Gastroesophageal sphincter (tissue), 4 donors: ENCODE measurements at regions not wholly inside any gene's neighbourhood (a gene's known extent, or its start where the extent isn't known, plus 50 kb on each side); places are given as distances from the start of the nearest gene placed in this dataset.
A peak's percentile ranks its signal among the peaks of the same experiment; 100 is the strongest.

ENCODE experiments used
- ATAC-seq: fragments of 150-250 bp; one replicate; pipeline ENCODE4 v1.9.1; 2016; ENCODE audit warnings: mild to moderate bottlenecking, moderate library complexity
- H3K27ac ChIP-seq, 4 donors: fragments of 200-600 bp; sonication (generic) in 3 of 4; 1 replicate in 3 of 4; 2 replicates in 1 of 4; pipeline ENCODE4 v1.5.1; 2016 to 2019
- H3K27me3 ChIP-seq: fragments of 200-600 bp; sonication (generic); one replicate; pipeline ENCODE4 v1.5.1; 2019
- H3K36me3 ChIP-seq, 2 donors: fragments of 200-600 bp; sonication (generic); one replicate each; pipeline ENCODE4 v1.5.1; 2019; ENCODE audit warnings: control low read depth in 1 of 2
- H3K4me1 ChIP-seq, 3 donors: fragments of 200-600 bp; sonication (generic); 1 replicate in 2 of 3; 2 replicates in 1 of 3; pipeline ENCODE4 v1.5.1; 2016 to 2019; ENCODE audit warnings: control low read depth in 2 of 3
- H3K4me3 ChIP-seq, 2 donors: fragments of 200-600 bp; sonication (generic); one replicate each; pipeline ENCODE4 v1.5.1; 2019; ENCODE audit warnings: mild to moderate bottlenecking in 1 of 2, moderate library complexity in 1 of 2
- H3K9me3 ChIP-seq, 3 donors: fragments of 200-600 bp; sonication (generic); one replicate each; pipeline ENCODE4 v1.5.1; 2017 to 2019; ENCODE audit warnings: control low read depth in 2 of 3
- EP300 ChIP-seq: sonication (generic); formaldehyde crosslinking; IDR thresholded peaks from one replicate; pipeline ENCODE4 v1.6.1; 2017; ENCODE audit warnings: antibody characterized with exemption, mild to moderate bottlenecking
- POLR2A ChIP-seq, 2 donors: fragments of 450-650 bp; IDR thresholded peaks; one replicate each; pipeline ENCODE4 v1.6.1; 2017; ENCODE audit warnings: antibody characterized with exemption in 2 of 2, mild to moderate bottlenecking in 2 of 2, moderate library complexity in 1 of 2
- POLR2AphosphoS5 ChIP-seq: sonication (generic); formaldehyde crosslinking; IDR thresholded peaks from one replicate; pipeline ENCODE4 v1.6.1; 2017; ENCODE audit warnings: antibody characterized with exemption
- WGBS, 2 donors: methylation state at CpG; one replicate each; pipeline ENCODE4 v1.1.5; 2018; ENCODE audit warnings: low coverage in 1 of 2; 5-methylcytosine and 5-hydroxymethylcytosine counted together
- TF ChIP-seq, protein P1 (sequence below), 4 experiments: fragments of 200-600 bp in 2 of 4; fragments of 450-650 bp in 2 of 4; sonication (generic) in 1 of 4; IDR thresholded peaks; one replicate each; pipeline ENCODE4 v1.5.1; 2017 to 2019; ENCODE audit warnings: antibody characterized with exemption in 4 of 4, mild to moderate bottlenecking in 2 of 4, moderate library complexity in 2 of 4

DNA sequence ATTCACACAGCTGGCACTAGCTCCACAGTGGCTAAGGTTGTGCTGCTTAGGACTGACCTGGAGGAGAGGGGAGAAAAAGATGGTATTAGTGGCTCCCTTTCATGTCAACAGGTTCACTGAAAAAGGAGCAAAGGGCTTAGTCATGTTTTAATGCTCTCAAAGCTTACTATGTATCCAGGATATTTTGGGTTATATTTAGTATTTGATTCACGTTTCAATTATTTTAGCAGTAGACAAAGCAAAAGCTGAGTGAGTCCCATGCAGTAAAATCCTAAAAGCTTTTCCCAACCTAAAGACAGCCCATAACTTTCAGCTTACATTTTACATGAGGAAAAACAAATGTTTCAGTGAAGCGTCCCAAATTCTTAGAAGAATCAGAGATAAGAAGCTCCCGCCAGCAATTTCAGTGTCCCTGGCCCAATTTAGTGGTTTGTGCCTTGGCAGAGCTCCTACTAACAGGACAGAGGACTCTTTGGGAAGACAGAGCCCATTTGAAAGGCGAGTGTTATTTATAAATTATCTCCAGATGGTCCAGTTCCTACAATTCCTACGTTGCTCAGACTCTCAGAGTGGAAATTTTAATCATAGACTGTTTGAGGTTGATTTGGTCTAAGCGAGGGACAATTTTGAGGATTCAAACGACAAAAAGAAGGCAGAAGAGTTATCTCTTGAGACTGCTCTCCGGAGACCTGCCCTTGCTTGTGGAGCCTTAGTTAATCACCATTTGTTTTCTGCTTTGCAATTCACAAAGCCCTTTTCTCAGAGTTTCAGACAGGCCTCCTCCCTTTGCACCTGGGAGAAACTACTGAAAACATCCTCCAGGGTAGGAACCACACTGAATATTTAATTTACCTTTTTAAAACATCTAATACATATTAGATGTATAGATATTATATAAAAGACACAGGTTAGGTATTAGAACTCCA is 225.0 kb upstream of the ANKRD55 start:
- Histone ChIP-seq H3K4me1 (peaks cover 2 to 19% (median 7%) of the 10 kb centered on the region in 3 donors), H3K27me3 (no peaks in the 10 kb centered on the region), H3K36me3 (no peaks in the 10 kb centered on the region), H3K27ac (peak overlapping the region in 3 of 4 donors; percentile 12 to 33 (median 27)), H3K9me3 (no peaks in the 10 kb centered on the region), H3K4me3 (no peak overlapping the region)
- ATAC-seq = peak; percentile 43
- TF ChIP-seq POLR2A (IDR thresholded peaks at IDR 0.05) = no peak
- TF ChIP-seq, protein P1, sequence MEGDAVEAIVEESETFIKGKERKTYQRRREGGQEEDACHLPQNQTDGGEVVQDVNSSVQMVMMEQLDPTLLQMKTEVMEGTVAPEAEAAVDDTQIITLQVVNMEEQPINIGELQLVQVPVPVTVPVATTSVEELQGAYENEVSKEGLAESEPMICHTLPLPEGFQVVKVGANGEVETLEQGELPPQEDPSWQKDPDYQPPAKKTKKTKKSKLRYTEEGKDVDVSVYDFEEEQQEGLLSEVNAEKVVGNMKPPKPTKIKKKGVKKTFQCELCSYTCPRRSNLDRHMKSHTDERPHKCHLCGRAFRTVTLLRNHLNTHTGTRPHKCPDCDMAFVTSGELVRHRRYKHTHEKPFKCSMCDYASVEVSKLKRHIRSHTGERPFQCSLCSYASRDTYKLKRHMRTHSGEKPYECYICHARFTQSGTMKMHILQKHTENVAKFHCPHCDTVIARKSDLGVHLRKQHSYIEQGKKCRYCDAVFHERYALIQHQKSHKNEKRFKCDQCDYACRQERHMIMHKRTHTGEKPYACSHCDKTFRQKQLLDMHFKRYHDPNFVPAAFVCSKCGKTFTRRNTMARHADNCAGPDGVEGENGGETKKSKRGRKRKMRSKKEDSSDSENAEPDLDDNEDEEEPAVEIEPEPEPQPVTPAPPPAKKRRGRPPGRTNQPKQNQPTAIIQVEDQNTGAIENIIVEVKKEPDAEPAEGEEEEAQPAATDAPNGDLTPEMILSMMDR (IDR thresholded peaks at IDR 0.05) = no peak
- no peak for TF ChIP-seq EP300
- no peak for TF ChIP-seq POLR2AphosphoS5
- WGBS, 2 donors = 22 to 46% methylated on average over 7 to 8 of the region's 8 CpGs

DNA sequence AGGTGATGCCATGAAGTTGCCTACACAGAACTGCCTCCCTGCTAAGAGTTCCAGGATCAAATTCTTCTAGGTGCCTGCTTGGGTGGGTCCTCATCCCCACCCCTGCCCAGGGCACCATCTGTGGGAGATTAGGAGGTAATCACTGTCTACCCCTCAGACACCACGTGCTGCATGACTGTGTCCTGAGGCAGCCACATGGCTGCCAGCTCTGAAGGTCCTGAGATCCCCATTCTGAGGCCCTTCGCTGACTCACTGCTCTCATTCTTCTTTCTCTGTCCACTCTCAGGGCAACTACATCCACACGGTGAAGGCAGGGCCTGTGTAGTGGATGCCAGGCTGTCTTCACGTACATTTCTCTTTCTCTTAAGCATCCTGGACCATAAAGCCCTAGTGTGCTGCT is 222.9 kb upstream of the ANKRD55 start:
- WGBS, 2 donors = 83 to 92% methylated on average over 2 to 4 of the region's 4 CpGs
- ATAC-seq = peak; percentile 20
- TF ChIP-seq, protein P1 (IDR thresholded peaks at IDR 0.05) = no peak
- TF ChIP-seq POLR2AphosphoS5 (no peak), POLR2A (IDR thresholded peaks at IDR 0.05) (no peak), EP300 (no peak)
- H3K27me3 ChIP-seq = no peaks in the 10 kb centered on the region
- no peaks in the 10 kb centered on the region for H3K9me3 ChIP-seq
- no peaks in the 10 kb centered on the region for H3K36me3 ChIP-seq
- no peak overlapping the region for H3K4me3 ChIP-seq
- H3K4me1 ChIP-seq = peaks cover 2 to 19% (median 7%) of the 10 kb centered on the region in 3 donors
- H3K27ac ChIP-seq = no peak overlapping the region

DNA sequence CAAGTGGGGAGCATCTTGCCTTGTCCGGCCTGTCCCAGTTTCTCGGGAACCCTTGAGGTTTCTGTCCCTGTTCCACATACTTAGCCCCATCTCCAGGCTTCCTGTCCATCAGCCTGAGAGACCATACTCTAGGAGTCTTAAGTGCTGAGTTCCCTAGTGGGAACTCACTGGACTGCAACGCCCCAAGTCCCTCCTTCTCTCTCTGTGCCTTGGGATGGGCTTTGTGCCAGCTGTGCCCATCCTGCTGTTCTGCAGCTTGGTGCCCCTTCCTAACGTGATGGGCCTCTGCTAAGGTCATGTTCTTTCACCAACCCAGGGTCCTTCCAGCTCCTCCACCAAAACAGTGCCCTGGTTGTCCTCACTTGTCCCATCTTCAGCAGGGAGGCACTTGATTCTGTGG is 222.3 kb upstream of the ANKRD55 start:
- no peak overlapping the region for H3K4me3 ChIP-seq
- no peak for ATAC-seq
- TF ChIP-seq POLR2AphosphoS5 (no peak), POLR2A (IDR thresholded peaks at IDR 0.05) (no peak), EP300 (no peak)
- TF ChIP-seq, protein P1 (IDR thresholded peaks at IDR 0.05) = no peak
- no peaks in the 10 kb centered on the region for H3K27me3 ChIP-seq
- H3K4me1 ChIP-seq = peaks cover 2 to 15% (median 7%) of the 10 kb centered on the region in 3 donors
- no peaks in the 10 kb centered on the region for H3K36me3 ChIP-seq
- H3K27ac ChIP-seq = no peak overlapping the region
- WGBS, 2 donors = 85 to 100% methylated on average over 4 of the region's 4 CpGs
- H3K9me3 ChIP-seq = no peaks in the 10 kb centered on the region

DNA sequence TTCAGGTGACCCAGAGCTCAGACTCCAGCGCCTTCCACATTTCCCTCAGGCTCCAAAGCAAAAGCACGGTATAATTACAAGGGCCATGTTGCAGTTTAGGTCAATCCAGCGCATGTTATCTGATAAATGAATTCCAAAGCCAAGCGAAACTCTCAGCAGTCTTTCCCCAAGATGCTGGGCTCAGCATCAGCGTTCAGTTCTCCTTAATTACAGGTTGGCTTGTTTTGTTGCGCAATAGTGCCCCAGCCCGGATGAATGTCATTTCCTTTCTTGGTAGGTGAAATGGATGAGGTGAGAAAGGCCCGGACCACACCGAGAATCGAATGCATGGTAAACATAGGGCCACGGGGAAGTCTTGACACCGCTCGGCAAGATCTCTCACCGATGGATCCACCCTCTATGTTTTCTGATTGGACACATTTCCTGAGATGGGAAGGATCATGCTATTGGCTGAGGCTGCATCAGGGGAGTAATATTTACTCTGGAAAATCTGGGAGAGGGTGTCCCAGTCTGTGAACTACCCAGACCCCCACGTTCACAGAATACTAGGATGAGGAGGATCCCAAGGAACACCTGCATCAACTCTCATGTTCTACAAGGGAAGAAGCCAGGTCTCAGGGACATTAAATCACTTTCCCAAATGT is 221.2 kb upstream of the ANKRD55 start:
- Histone ChIP-seq H3K27me3 (no peaks in the 10 kb centered on the region), H3K27ac (no peak overlapping the region), H3K36me3 (no peaks in the 10 kb centered on the region), H3K4me1 (peaks cover 2 to 13% (median 7%) of the 10 kb centered on the region in 3 donors), H3K9me3 (no peaks in the 10 kb centered on the region), H3K4me3 (no peak overlapping the region)
- no peak for ATAC-seq
- TF ChIP-seq EP300 (no peak), POLR2AphosphoS5 (no peak), POLR2A (IDR thresholded peaks at IDR 0.05) (no peak)
- TF ChIP-seq, protein P1 (IDR thresholded peaks at IDR 0.05) = no peak
- WGBS, 2 donors = 93 to 94% methylated on average over 5 to 6 of the region's 15 CpGs
